GM23338 (cell line): ENCODE measurements at regions not wholly inside any gene's neighbourhood (a gene's known extent, or its start where the extent isn't known, plus 50 kb on each side); places are given as distances from the start of the nearest gene placed in this dataset.

Experiments
- ATAC-seq: fragments of 200-7000 bp; cut with Tn5 transposase; 3 replicates; pipeline ENCODE4 v1.9.1; 2020
- DNase-seq: peaks from one replicate; pipeline ENCODE4 v3.0.0-alpha.2; 2015; ENCODE audit warnings: low spot score
- H2AFZ ChIP-seq: fragments of 200-600 bp; sonication (generic); 2 replicates; pipeline ENCODE4 v1.8.0; 2016; ENCODE audit warnings: antibody characterized with exemption, mild to moderate bottlenecking, moderate library complexity
- H3F3A ChIP-seq: fragments of 200-600 bp; sonication (generic); replicated peaks from 2 replicates; pipeline ENCODE4 v1.8.0; 2017; ENCODE audit warnings: antibody characterized with exemption, mixed run types, low read depth
- H3K27ac ChIP-seq: fragments of 200-600 bp; sonication (generic); 2 replicates; pipeline ENCODE4 v1.6.1; 2016; ENCODE audit warnings: low read depth
- H3K27me3 ChIP-seq: fragments of 200-600 bp; sonication (generic); 2 replicates; pipeline ENCODE4 v1.8.0; 2016; ENCODE audit warnings: mild to moderate bottlenecking, mixed run types, moderate library complexity; ENCODE audit not compliant: insufficient read depth
- H3K36me3 ChIP-seq: fragments of 200-600 bp; sonication (generic); 2 replicates; pipeline ENCODE4 v1.8.0; 2016; ENCODE audit warnings: mild to moderate bottlenecking; ENCODE audit not compliant: insufficient read depth
- H3K4me1 ChIP-seq: fragments of 200-600 bp; sonication (generic); 2 replicates; pipeline ENCODE4 v1.8.0; 2016; ENCODE audit warnings: mild to moderate bottlenecking, moderate library complexity; ENCODE audit not compliant: insufficient read depth
- H3K4me2 ChIP-seq: fragments of 200-600 bp; sonication (generic); 2 replicates; pipeline ENCODE4 v1.7.1; 2017; ENCODE audit warnings: mixed run types
- H3K4me3 ChIP-seq: fragments of 200-600 bp; sonication (generic); 2 replicates; pipeline ENCODE4 v1.6.1; 2016; ENCODE audit warnings: mixed run types
- H3K79me2 ChIP-seq: fragments of 200-600 bp; sonication (generic); replicated peaks from 2 replicates; pipeline ENCODE4 v1.8.0; 2017; ENCODE audit warnings: mild to moderate bottlenecking; ENCODE audit not compliant: insufficient read depth
- H3K9me2 ChIP-seq: fragments of 200-600 bp; sonication (generic); 2 replicates; pipeline ENCODE4 v1.8.0; 2017; ENCODE audit not compliant: insufficient read depth
- H4K20me1 ChIP-seq: fragments of 200-600 bp; sonication (generic); replicated peaks from 2 replicates; pipeline ENCODE4 v1.8.0; 2017; ENCODE audit warnings: mild to moderate bottlenecking; ENCODE audit not compliant: insufficient read depth
- H3K27ac Mint-ChIP-seq: 2 replicates; pipeline ENCODE4 v1.8.0; 2020; ENCODE audit warnings: inconsistent platforms, mild to moderate bottlenecking, moderate library complexity, mixed read lengths
- H3K27me3 Mint-ChIP-seq: 3 replicates; pipeline ENCODE4 v1.8.0; 2022; ENCODE audit warnings: low read depth, mild to moderate bottlenecking, moderate library complexity, mixed read lengths, inconsistent platforms; ENCODE audit not compliant: insufficient read depth, poor library complexity
- H3K36me3 Mint-ChIP-seq: 3 replicates; pipeline ENCODE4 v1.8.0; 2021; ENCODE audit warnings: low read depth, mild to moderate bottlenecking, inconsistent platforms, moderate library complexity, mixed read lengths
- H3K4me1 Mint-ChIP-seq: 3 replicates; pipeline ENCODE4 v1.8.0; 2020; ENCODE audit warnings: mild to moderate bottlenecking, inconsistent platforms, mixed read lengths
- H3K4me3 Mint-ChIP-seq: 3 replicates; pipeline ENCODE4 v1.8.0; 2021; ENCODE audit warnings: moderate library complexity, mild to moderate bottlenecking, inconsistent platforms, mixed read lengths
- H3K9me3 Mint-ChIP-seq: 3 replicates; pipeline ENCODE4 v1.8.0; 2020; ENCODE audit warnings: moderate library complexity, mild to moderate bottlenecking, inconsistent platforms, mixed read lengths
- CREB1 ChIP-seq: fragments of 250-450 bp; sonication (Bioruptor Pico); IDR thresholded peaks from 2 replicates; pipeline ENCODE4 v1.5.0; 2020; ENCODE audit warnings: low read depth, mild to moderate bottlenecking, moderate library complexity
- ETS1 ChIP-seq: IDR thresholded peaks from 2 replicates; pipeline ENCODE4 v1.6.1; 2016; ENCODE audit warnings: antibody characterized with exemption
- EZH2 ChIP-seq: fragments of 200-600 bp; sonication (generic); IDR thresholded peaks from one replicate; pipeline ENCODE4 v1.8.0; 2017; ENCODE audit warnings: antibody characterized with exemption, mild to moderate bottlenecking, low read depth; ENCODE audit not compliant: unreplicated experiment
- EZH2phosphoT487 ChIP-seq: fragments of 200-600 bp; sonication (generic); IDR thresholded peaks from one replicate; pipeline ENCODE4 v1.8.1; 2018; ENCODE audit warnings: antibody characterized with exemption; ENCODE audit not compliant: unreplicated experiment
- JUNB ChIP-seq: IDR thresholded peaks from one replicate; pipeline ENCODE4 v1.6.1; 2016; ENCODE audit warnings: antibody characterized with exemption; ENCODE audit not compliant: unreplicated experiment
- NANOG ChIP-seq: IDR thresholded peaks from 2 replicates; pipeline ENCODE4 v1.6.1; 2016; ENCODE audit warnings: antibody characterized with exemption, borderline replicate concordance
- POLR2AphosphoS5 ChIP-seq: IDR thresholded peaks from 2 replicates; pipeline ENCODE4 v1.6.1; 2016; ENCODE audit warnings: antibody characterized with exemption, low read depth
- ZNF462 ChIP-seq: fragments of 250-450 bp; sonication (Bioruptor Pico); IDR thresholded peaks from 2 replicates; pipeline ENCODE4 v1.5.0; 2020; ENCODE audit warnings: mild to moderate bottlenecking, moderate library complexity
- TF ChIP-seq, protein P1 (sequence below), 2 experiments: fragments of 200-600 bp in 1 of 2; sonication (generic) in 1 of 2; conservative IDR thresholded peaks; 2 replicates each; pipeline versions ENCODE4 v1.5.1 to v1.6.1; 2016 to 2017; ENCODE audit warnings: antibody characterized with exemption in 2 of 2, low read depth in 2 of 2, mild to moderate bottlenecking in 2 of 2, moderate library complexity in 1 of 2

DNA sequence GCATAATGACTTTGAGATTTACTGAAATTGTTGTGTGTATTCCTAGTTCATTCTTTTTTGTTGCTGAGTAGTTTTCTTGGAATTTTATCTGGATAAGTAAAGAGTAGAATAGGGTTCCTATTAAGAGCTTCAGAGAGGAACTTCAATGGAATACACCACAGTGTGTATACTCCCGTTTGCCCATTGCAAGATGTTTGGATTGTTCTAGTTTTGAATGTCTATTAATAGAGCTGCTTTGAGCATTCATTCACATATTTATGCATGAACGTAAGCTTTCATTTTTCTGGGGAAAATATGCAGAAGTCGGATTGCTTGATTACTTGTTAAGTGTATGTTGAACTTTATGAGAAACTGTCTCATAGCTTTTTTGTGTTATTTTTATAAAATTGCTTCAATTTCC is 580.5 kb downstream of the OTOL1 start:
- Mint-ChIP-seq H3K27me3 (peaks cover 3% of the 10 kb centered on the region), H3K4me3 (no peak overlapping the region), H3K4me1 (no peaks in the 10 kb centered on the region), H3K9me3 (no peaks in the 10 kb centered on the region), H3K27ac (no peak overlapping the region), H3K36me3 (no peaks in the 10 kb centered on the region)
- Histone ChIP-seq H2AFZ (no peak overlapping the region), H3K4me2 (no peak overlapping the region), H3F3A (no peaks in the 10 kb centered on the region), H3K9me2 (no peaks in the 10 kb centered on the region), H4K20me1 (no peaks in the 10 kb centered on the region), H3K36me3 (no peaks in the 10 kb centered on the region), H3K27me3 (no peaks in the 10 kb centered on the region), H3K4me3 (no peak overlapping the region), H3K79me2 (no peaks in the 10 kb centered on the region), H3K4me1 (no peaks in the 10 kb centered on the region), H3K27ac (no peak overlapping the region)
- ATAC-seq, result no peak
- TF ChIP-seq JUNB, result no peak
- TF ChIP-seq CREB1 (CRISPR knock-in tag), result no peak
- no peak for TF ChIP-seq NANOG
- TF ChIP-seq POLR2AphosphoS5, result no peak
- TF ChIP-seq EZH2phosphoT487, result no peak
- no peak for TF ChIP-seq EZH2
- TF ChIP-seq, protein P1, sequence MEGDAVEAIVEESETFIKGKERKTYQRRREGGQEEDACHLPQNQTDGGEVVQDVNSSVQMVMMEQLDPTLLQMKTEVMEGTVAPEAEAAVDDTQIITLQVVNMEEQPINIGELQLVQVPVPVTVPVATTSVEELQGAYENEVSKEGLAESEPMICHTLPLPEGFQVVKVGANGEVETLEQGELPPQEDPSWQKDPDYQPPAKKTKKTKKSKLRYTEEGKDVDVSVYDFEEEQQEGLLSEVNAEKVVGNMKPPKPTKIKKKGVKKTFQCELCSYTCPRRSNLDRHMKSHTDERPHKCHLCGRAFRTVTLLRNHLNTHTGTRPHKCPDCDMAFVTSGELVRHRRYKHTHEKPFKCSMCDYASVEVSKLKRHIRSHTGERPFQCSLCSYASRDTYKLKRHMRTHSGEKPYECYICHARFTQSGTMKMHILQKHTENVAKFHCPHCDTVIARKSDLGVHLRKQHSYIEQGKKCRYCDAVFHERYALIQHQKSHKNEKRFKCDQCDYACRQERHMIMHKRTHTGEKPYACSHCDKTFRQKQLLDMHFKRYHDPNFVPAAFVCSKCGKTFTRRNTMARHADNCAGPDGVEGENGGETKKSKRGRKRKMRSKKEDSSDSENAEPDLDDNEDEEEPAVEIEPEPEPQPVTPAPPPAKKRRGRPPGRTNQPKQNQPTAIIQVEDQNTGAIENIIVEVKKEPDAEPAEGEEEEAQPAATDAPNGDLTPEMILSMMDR (conservative IDR thresholded peaks at IDR 0.05; ENCODE audit: low read depth in 2 of 2), result no peak
- TF ChIP-seq ZNF462, result no peak
- TF ChIP-seq ETS1, result no peak
- no peak for DNase-seq
